Coronary artery (tissue), 2 donors: ENCODE measurements at regions not wholly inside any gene's neighbourhood (a gene's known extent, or its start where the extent isn't known, plus 50 kb on each side); places are given as distances from the start of the nearest gene placed in this dataset.
"Not testable (repeated sequence)": the region's sequence is repeated elsewhere in the genome, so short reads cannot be mapped to it uniquely, and the experiment has no call there.

Experiments
- DNase-seq: peaks from one replicate; pipeline ENCODE4 v3.0.0-alpha.2; 2017; ENCODE audit warnings: low spot score
- H3K27ac ChIP-seq, 2 donors: fragments of 200-600 bp; sonication (generic); one replicate each; pipeline ENCODE4 v1.5.1; 2016 to 2019
- H3K4me3 ChIP-seq: fragments of 200-600 bp; sonication (generic); 2 replicates; pipeline ENCODE4 v1.5.1; 2016; ENCODE audit warnings: mild to moderate bottlenecking, moderate library complexity
- CTCF ChIP-seq: fragments of 200-600 bp; sonication (generic); IDR thresholded peaks from one replicate; pipeline ENCODE4 v1.5.1; 2019; ENCODE audit warnings: antibody characterized with exemption

DNA sequence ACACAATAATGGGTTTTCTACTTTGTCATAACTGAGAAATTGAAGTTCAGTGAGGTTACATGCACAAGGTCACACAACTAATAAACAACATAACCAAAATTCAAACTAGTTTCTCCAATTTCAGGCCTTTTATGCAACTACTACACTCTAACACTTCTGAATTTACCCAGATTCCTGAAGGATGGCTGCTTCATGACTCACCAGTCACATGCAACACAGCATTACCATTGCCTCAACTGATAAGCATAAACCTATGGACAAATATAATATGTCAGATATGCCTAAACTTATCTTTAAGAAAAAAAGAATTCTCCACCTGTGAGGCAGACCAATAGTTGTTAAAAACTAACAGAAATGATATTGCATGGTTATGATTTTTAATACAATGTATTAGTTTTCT is 586.5 kb upstream of the SLC8A1 start:
- H3K4me3 ChIP-seq = no peak overlapping the region
- DNase-seq = no peak
- TF ChIP-seq CTCF = no peak
- H3K27ac ChIP-seq = no peak overlapping the region

GRCh38 chr2:41039750-41040149 is 587.9 kb upstream of the SLC8A1 start:
- not testable (repeated sequence) for H3K4me3 ChIP-seq, H3K27ac ChIP-seq, DNase-seq

- H3K27ac ChIP-seq = no peak overlapping the region
- TF ChIP-seq CTCF = no peak
- DNase-seq = no peak
- no peak overlapping the region for H3K4me3 ChIP-seq
Measured at GRCh38 chr2:41040782-41041520, 589.1 kb upstream of the SLC8A1 start.

GRCh38 chr2:41042343-41042742 is 590.5 kb upstream of the SLC8A1 start:
- Histone ChIP-seq H3K4me3 (no peak overlapping the region), H3K27ac (no peak overlapping the region)
- no peak for TF ChIP-seq CTCF
- DNase-seq = no peak

GRCh38 chr2:41061356-41061755 is 609.5 kb upstream of the SLC8A1 start:
- H3K4me3 ChIP-seq = no peak overlapping the region
- no peak for DNase-seq
- no peak for TF ChIP-seq CTCF
- H3K27ac ChIP-seq = no peak overlapping the region

- no peak for DNase-seq
- TF ChIP-seq CTCF = no peak
- H3K27ac ChIP-seq = no peak overlapping the region
Measured at GRCh38 chr2:41062336-41062735, 610.4 kb upstream of the SLC8A1 start.

DNA sequence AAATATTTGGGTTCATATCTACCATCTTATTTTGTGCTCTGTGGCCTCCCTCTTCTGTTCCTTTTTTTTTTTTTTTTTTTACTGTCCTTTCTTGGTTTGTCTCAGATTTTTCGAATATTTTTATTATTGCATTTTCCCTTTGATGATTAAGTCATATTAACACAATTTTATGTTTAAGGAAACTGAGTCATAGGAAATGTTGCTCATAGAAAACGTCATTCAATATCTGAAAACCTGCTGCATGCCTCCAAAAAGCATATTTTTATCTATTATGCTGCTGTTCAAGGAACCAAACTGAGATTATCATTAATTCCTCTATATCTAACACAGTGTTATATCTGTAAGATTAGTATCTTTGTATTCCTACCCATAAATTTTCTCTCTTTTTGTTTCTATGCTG is 614.3 kb upstream of the SLC8A1 start:
- Histone ChIP-seq H3K27ac (no peak overlapping the region), H3K4me3 (no peak overlapping the region)
- no peak for TF ChIP-seq CTCF
- no peak for DNase-seq

More at GRCh38 chr2:41062336-41062735, 610.4 kb upstream of the SLC8A1 start:
- H3K4me3 ChIP-seq = no peak overlapping the region
